Breast epithelium (tissue), 3 donors: ENCODE measurements at regions not wholly inside any gene's neighbourhood (a gene's known extent, or its start where the extent isn't known, plus 50 kb on each side); places are given as distances from the start of the nearest gene placed in this dataset.

Experiments used
- CTCF ChIP-seq, 3 donors: fragments of 450-650 bp; IDR thresholded peaks; one replicate each; pipeline ENCODE4 v1.5.1; 2016 to 2017; ENCODE audit warnings: antibody characterized with exemption in 3 of 3, mild to moderate bottlenecking in 3 of 3, moderate library complexity in 3 of 3
- POLR2A ChIP-seq: fragments of 450-650 bp; IDR thresholded peaks from one replicate; pipeline ENCODE4 v1.6.1; 2016; ENCODE audit warnings: antibody characterized with exemption, mild to moderate bottlenecking, moderate library complexity
- POLR2AphosphoS5 ChIP-seq, 3 donors: sonication (generic); formaldehyde crosslinking; IDR thresholded peaks; one replicate each; pipeline ENCODE4 v1.6.1; 2017; ENCODE audit warnings: antibody characterized with exemption in 3 of 3

GRCh38 chr9:87387351-87388011, 110.2 kb upstream of the DAPK1 start:
- TF ChIP-seq CTCF (IDR thresholded peaks at IDR 0.05) (no peak), POLR2A (no peak), POLR2AphosphoS5 (IDR thresholded peaks at IDR 0.05) (no peak)
